ENCODE measurements at regions not wholly inside any gene's neighbourhood (a gene's known extent, or its start where the extent isn't known, plus 50 kb on each side); places are given as distances from the start of the nearest gene placed in this dataset.

DNA sequence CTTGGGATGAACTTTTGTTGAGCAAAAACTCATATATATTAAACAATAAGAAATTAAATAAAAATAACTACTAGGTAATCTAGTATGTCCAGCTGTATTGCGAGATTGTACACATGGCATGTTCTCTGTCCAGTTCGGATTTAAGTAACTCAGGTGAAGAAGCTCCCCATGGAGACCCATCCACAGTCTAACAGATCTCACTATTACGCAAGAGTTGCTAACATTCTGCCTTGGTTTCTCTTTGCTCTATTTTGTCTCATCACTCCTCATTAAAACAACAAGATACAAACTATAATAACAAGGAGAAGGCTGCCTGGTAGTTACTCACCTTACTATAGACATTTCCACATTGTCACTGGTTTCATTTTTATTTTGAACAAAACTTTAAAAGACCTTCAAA, 1372.3 kb upstream of the CELF2 start:
- 81 to 92% methylated on average over 3 of the region's 3 CpGs for WGBS, 2 donors
- Histone ChIP-seq H3K9me3 (no peaks in the 10 kb centered on the region), H3K27ac (no peak overlapping the region), H3K4me3 (no peak overlapping the region), H3K27me3 (no peaks in the 10 kb centered on the region), H3K36me3 (no peaks in the 10 kb centered on the region), H3K4me1 (no peaks in the 10 kb centered on the region)
- intact Hi-C loops (cut with DNase I): no loop called here
- no peak for TF ChIP-seq POLR2A (IDR thresholded peaks at IDR 0.05)
- TF ChIP-seq, protein P1, sequence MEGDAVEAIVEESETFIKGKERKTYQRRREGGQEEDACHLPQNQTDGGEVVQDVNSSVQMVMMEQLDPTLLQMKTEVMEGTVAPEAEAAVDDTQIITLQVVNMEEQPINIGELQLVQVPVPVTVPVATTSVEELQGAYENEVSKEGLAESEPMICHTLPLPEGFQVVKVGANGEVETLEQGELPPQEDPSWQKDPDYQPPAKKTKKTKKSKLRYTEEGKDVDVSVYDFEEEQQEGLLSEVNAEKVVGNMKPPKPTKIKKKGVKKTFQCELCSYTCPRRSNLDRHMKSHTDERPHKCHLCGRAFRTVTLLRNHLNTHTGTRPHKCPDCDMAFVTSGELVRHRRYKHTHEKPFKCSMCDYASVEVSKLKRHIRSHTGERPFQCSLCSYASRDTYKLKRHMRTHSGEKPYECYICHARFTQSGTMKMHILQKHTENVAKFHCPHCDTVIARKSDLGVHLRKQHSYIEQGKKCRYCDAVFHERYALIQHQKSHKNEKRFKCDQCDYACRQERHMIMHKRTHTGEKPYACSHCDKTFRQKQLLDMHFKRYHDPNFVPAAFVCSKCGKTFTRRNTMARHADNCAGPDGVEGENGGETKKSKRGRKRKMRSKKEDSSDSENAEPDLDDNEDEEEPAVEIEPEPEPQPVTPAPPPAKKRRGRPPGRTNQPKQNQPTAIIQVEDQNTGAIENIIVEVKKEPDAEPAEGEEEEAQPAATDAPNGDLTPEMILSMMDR (IDR thresholded peaks at IDR 0.05): no peak
- no peak for DNase-seq

DNA sequence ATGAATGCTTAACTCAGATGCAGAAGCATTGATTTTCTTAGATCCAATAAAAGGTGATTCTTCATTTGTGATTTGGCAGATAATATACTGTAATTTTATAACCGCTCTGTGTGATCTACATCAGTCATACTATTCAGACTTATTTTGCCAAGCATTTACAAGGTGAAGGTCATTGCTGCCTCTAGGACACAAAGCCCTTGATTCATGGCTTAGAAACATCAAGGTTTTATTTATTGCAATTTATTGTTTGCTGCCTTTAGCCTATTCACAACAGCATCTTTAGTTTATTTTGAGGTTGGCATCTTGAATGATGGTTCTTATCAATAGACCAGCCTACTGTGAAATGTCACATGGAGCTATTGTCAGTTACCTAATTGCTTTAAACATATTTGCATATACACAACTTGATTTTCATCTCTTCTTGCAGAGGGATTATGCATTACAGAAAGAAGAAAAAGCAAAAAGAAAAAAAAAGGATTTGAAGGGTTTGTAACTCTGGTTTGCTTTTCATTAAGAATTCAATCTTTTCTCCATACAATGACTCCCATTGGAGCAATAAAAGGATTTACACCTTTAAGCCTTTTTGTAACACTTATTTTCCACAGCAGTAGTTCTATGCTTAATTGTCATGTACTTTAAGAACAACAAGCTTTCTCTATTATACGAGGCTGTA, 1371.6 kb upstream of the CELF2 start:
- WGBS, 2 donors: 72 to 73% methylated on average over 2 of the region's 2 CpGs
- TF ChIP-seq, protein P1 (IDR thresholded peaks at IDR 0.05): no peak
- intact Hi-C loops (cut with DNase I): no loop called here

DNA sequence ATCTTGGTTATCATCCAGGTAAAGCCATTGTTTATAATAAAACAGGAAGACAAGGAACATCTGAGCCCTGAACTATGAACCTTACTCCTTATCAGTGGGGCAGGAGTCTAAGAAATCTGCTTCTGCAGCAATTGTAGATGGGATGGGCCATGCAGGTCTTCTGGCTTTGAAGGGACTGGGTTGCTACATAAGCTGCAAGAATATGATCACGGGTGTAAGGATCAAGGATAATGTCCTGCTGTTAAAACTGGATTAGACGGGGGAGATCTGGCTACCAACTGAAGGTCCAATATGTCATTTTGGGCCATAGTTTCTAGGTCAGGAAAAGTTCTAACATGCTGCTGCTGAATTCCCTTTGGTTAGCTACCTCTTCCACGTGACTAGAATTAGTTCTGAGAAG, 1363.4 kb upstream of the CELF2 start:
- Histone ChIP-seq H3K36me3 (no peaks in the 10 kb centered on the region), H3K4me1 (no peaks in the 10 kb centered on the region), H3K9me3 (no peaks in the 10 kb centered on the region), H3K27ac (no peak overlapping the region), H3K4me3 (no peak overlapping the region), H3K27me3 (no peaks in the 10 kb centered on the region)
- intact Hi-C loops (cut with DNase I): no loop called here
- no peak for DNase-seq
- no peak for TF ChIP-seq POLR2A (IDR thresholded peaks at IDR 0.05)
- TF ChIP-seq, protein P1 (IDR thresholded peaks at IDR 0.05): no peak
- 67 to 71% methylated on average over 3 of the region's 3 CpGs for WGBS, 2 donors

More for the DNA sequence above, 1371.6 kb upstream of the CELF2 start:
- Histone ChIP-seq H3K9me3 (no peaks in the 10 kb centered on the region), H3K27me3 (no peaks in the 10 kb centered on the region), H3K36me3 (no peaks in the 10 kb centered on the region), H3K4me3 (no peak overlapping the region), H3K4me1 (no peaks in the 10 kb centered on the region), H3K27ac (no peak overlapping the region)
- no peak for DNase-seq

DNA sequence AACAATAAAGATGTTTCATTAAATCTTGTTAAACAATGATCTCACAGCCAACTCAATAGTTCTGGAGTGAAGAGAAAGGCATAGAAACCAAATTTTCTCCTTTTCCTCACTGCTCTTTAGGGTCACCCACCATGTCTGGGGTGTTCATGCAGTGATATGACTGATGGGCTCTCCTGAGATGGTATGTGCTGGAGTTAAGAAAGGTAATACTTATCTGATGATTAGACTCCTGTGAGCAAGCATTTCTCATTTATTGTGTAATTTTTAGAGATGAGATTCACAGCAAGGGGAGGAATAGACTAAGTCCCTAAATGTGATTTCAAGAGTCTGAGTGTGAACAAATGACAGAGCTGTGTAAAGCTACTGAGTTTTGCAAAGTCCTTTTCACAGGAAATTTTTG, 1361.3 kb upstream of the CELF2 start:
- Histone ChIP-seq H3K36me3 (no peaks in the 10 kb centered on the region), H3K9me3 (no peaks in the 10 kb centered on the region), H3K27ac (no peak overlapping the region), H3K27me3 (no peaks in the 10 kb centered on the region), H3K4me3 (no peak overlapping the region), H3K4me1 (no peaks in the 10 kb centered on the region)
- TF ChIP-seq POLR2A (IDR thresholded peaks at IDR 0.05): no peak
- TF ChIP-seq, protein P1 (IDR thresholded peaks at IDR 0.05): no peak
- intact Hi-C loops (cut with DNase I): no loop called here
- DNase-seq: no peak

DNA sequence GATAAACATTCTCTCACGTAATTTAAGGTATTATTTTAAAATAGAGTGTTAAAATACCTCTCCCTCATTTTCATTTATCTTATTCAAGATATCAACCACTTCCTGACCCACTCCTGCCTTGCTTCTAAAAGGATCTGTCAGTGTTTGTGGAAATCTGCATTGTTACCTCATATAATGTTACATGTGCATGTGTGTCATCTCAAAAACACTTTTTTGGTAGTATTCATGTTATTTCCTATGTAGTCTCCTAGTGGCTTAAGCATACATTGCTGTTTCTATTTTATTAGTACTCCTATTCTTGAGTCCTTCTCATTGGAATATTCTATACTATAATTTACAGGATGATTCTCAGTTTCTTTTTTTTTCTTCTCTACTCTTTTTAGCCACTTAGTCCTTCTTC, 1360.7 kb upstream of the CELF2 start:
- Histone ChIP-seq H3K4me1 (no peaks in the 10 kb centered on the region), H3K27me3 (no peaks in the 10 kb centered on the region), H3K9me3 (no peaks in the 10 kb centered on the region), H3K4me3 (no peak overlapping the region), H3K27ac (no peak overlapping the region), H3K36me3 (no peaks in the 10 kb centered on the region)
- intact Hi-C loops (cut with DNase I): no loop called here
- TF ChIP-seq, protein P1 (IDR thresholded peaks at IDR 0.05): no peak
- TF ChIP-seq POLR2A (IDR thresholded peaks at IDR 0.05): no peak
- 32 to 34% methylated on average over 1 of the region's 1 CpG for WGBS, 2 donors
- DNase-seq: no peak

Data from esophagus squamous epithelium (tissue), 5 donors.